SK-N-SH treated with all-trans-retinoic acid at 6 μM for 48 hours (cell line): ENCODE measurements at regions not wholly inside any gene's neighbourhood (a gene's known extent, or its start where the extent isn't known, plus 50 kb on each side); places are given as distances from the start of the nearest gene placed in this dataset.
"Not testable (repeated sequence)": the region's sequence is repeated elsewhere in the genome, so short reads cannot be mapped to it uniquely, and the experiment has no call there.

Source experiments
- ATAC-seq: fragments of 200-7000 bp; cut with Tn5 transposase; 3 replicates; pipeline ENCODE4 v1.9.1; 2020; ENCODE audit warnings: mild to moderate bottlenecking, moderate library complexity
- ARNTL ChIP-seq: fragments of 450-650 bp; formaldehyde crosslinking; IDR thresholded peaks from 2 replicates; pipeline ENCODE4 v1.5.0; 2020; ENCODE audit warnings: low read depth, mild to moderate bottlenecking, moderate library complexity, borderline replicate concordance
- CSDC2 ChIP-seq: fragments of 250-450 bp; sonication (Bioruptor Pico); IDR thresholded peaks from 2 replicates; pipeline ENCODE4 v1.5.0; 2020; ENCODE audit warnings: mild to moderate bottlenecking, moderate library complexity
- CSRNP3 ChIP-seq: fragments of 250-450 bp; sonication (Bioruptor Pico); IDR thresholded peaks from 2 replicates; pipeline ENCODE4 v1.5.1; 2021; ENCODE audit warnings: mild to moderate bottlenecking, moderate library complexity
- ESRRG ChIP-seq: fragments of 250-450 bp; sonication (Bioruptor Pico); IDR thresholded peaks from 2 replicates; pipeline ENCODE4 v1.6.1; 2021; ENCODE audit warnings: mild to moderate bottlenecking
- ISL1 ChIP-seq: fragments of 250-450 bp; sonication (Bioruptor Pico); IDR thresholded peaks from 2 replicates; pipeline ENCODE4 v2.1.2; 2022; ENCODE audit warnings: mild to moderate bottlenecking, moderate library complexity
- OSR1 ChIP-seq: fragments of 250-450 bp; sonication (Bioruptor Pico); IDR thresholded peaks from 2 replicates; pipeline ENCODE4 v1.8.0; 2022; ENCODE audit warnings: moderate library complexity, mild to moderate bottlenecking, inconsistent platforms
- PATZ1 ChIP-seq: fragments of 250-450 bp; sonication (Bioruptor Pico); IDR thresholded peaks from 2 replicates; pipeline ENCODE4 v1.8.0; 2020; ENCODE audit warnings: mild to moderate bottlenecking, moderate library complexity, borderline replicate concordance
- POU6F1 ChIP-seq: fragments of 250-450 bp; sonication (Bioruptor Pico); IDR thresholded peaks from 2 replicates; pipeline ENCODE4 v1.8.0; 2021; ENCODE audit warnings: low read depth, mild to moderate bottlenecking, moderate library complexity, borderline replicate concordance
- PPARA ChIP-seq: fragments of 250-450 bp; sonication (Bioruptor Pico); IDR thresholded peaks from 2 replicates; pipeline ENCODE4 v1.5.0; 2020; ENCODE audit warnings: mild to moderate bottlenecking, borderline replicate concordance
- RARB ChIP-seq: fragments of 250-450 bp; sonication (Bioruptor Pico); IDR thresholded peaks from 2 replicates; pipeline ENCODE4 v1.8.0; 2021; ENCODE audit warnings: mild to moderate bottlenecking, moderate library complexity
- SNAI2 ChIP-seq: fragments of 250-450 bp; sonication (Bioruptor Pico); IDR thresholded peaks from 2 replicates; pipeline ENCODE4 v1.5.0; 2020; ENCODE audit warnings: mild to moderate bottlenecking, moderate library complexity
- TCF4 ChIP-seq: fragments of 250-450 bp; sonication (Bioruptor Pico); IDR thresholded peaks from 2 replicates; pipeline ENCODE4 v1.8.0; 2021; ENCODE audit warnings: mild to moderate bottlenecking, moderate library complexity, borderline replicate concordance
- TOX ChIP-seq: fragments of 250-450 bp; sonication (Bioruptor Pico); IDR thresholded peaks from 2 replicates; pipeline ENCODE4 v1.8.0; 2021; ENCODE audit warnings: mild to moderate bottlenecking, moderate library complexity, borderline replicate concordance
- TSHZ2 ChIP-seq: fragments of 250-450 bp; sonication (Bioruptor Pico); IDR thresholded peaks from 2 replicates; pipeline ENCODE4 v1.5.0; 2020; ENCODE audit warnings: mild to moderate bottlenecking, moderate library complexity
- ZC3H10 ChIP-seq: fragments of 250-450 bp; sonication (Bioruptor Pico); IDR thresholded peaks from 2 replicates; pipeline ENCODE4 v1.5.1; 2021; ENCODE audit warnings: mild to moderate bottlenecking, moderate library complexity
- ZFP3 ChIP-seq: fragments of 250-450 bp; sonication (Bioruptor Pico); IDR thresholded peaks from 2 replicates; pipeline ENCODE4 v1.5.0; 2020; ENCODE audit warnings: mild to moderate bottlenecking, moderate library complexity
- ZFP30 ChIP-seq: fragments of 450-650 bp; formaldehyde crosslinking; IDR thresholded peaks from 2 replicates; pipeline ENCODE4 v1.5.0; 2022; ENCODE audit warnings: mild to moderate bottlenecking, moderate library complexity
- ZNF565 ChIP-seq: fragments of 450-650 bp; formaldehyde crosslinking; conservative IDR thresholded peaks from 2 replicates; pipeline ENCODE4 v1.5.0; 2020; ENCODE audit warnings: low read depth, mild to moderate bottlenecking, moderate library complexity
- ZNF70 ChIP-seq: fragments of 450-650 bp; formaldehyde crosslinking; IDR thresholded peaks from 2 replicates; pipeline ENCODE4 v1.5.0; 2020; ENCODE audit warnings: mild to moderate bottlenecking, moderate library complexity
- ZNF8 ChIP-seq: fragments of 450-650 bp; formaldehyde crosslinking; IDR thresholded peaks from 2 replicates; pipeline ENCODE4 v1.5.0; 2020; ENCODE audit warnings: mild to moderate bottlenecking, moderate library complexity
- TF ChIP-seq, protein P1 (sequence below): fragments of 250-450 bp; sonication (Bioruptor Pico); IDR thresholded peaks from 2 replicates; pipeline ENCODE4 v1.5.1; 2020; ENCODE audit warnings: low read depth, mild to moderate bottlenecking, moderate library complexity

- TF ChIP-seq ESRRG (CRISPR knock-in tag) (no peak), CSDC2 (CRISPR knock-in tag) (no peak), ZC3H10 (CRISPR knock-in tag) (no peak), TCF4 (CRISPR knock-in tag) (no peak), ZNF565 (no peak), TSHZ2 (CRISPR knock-in tag) (no peak), SNAI2 (CRISPR knock-in tag) (no peak), TOX (CRISPR knock-in tag) (no peak)
- no peak for ATAC-seq
Measured at GRCh38 chr12:90808568-90808967, 146.4 kb downstream of the CCER1 start.

DNA sequence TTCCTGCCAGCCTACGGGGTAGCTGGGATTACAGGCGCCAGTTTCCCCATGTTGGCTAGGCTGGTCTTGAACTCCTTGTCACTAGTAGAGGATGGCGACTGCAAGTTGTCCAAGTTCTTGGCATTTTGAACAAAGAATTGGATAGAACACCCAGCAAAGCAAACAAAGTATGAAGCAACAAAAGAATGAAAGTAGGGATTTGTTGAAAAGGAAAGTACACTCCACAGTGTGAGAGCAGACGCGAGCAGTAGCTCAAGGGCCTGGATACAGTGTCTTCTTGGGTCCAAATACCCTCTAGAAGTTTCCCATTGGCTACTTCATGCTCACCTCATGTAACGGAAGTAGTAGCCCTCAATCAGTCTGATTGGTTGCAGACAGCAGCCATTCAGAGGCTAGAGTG lies 152.2 kb downstream of the CCER1 start:
- no peak for TF ChIP-seq ZFP30 (CRISPR knock-in tag)
- no peak for TF ChIP-seq RARB (CRISPR knock-in tag)
- no peak for TF ChIP-seq ARNTL (CRISPR knock-in tag)

GRCh38 chr12:90801776-90802175 lies 153.2 kb downstream of the CCER1 start:
- TF ChIP-seq TSHZ2 (CRISPR knock-in tag) (no peak), TOX (CRISPR knock-in tag) (no peak), CSDC2 (CRISPR knock-in tag) (no peak), OSR1 (CRISPR knock-in tag) (no peak)
- TF ChIP-seq, protein P1, sequence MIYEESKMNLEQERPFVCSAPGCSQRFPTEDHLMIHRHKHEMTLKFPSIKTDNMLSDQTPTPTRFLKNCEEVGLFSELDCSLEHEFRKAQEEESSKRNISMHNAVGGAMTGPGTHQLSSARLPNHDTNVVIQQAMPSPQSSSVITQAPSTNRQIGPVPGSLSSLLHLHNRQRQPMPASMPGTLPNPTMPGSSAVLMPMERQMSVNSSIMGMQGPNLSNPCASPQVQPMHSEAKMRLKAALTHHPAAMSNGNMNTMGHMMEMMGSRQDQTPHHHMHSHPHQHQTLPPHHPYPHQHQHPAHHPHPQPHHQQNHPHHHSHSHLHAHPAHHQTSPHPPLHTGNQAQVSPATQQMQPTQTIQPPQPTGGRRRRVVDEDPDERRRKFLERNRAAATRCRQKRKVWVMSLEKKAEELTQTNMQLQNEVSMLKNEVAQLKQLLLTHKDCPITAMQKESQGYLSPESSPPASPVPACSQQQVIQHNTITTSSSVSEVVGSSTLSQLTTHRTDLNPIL (CRISPR knock-in tag), result no peak
- ATAC-seq, result peak; percentile 36; the same call in 1 of the 3 replicates

More for the DNA sequence above, 152.2 kb downstream of the CCER1 start:
- ATAC-seq, result no peak

GRCh38 chr12:90794212-90794611 lies 160.8 kb downstream of the CCER1 start:
- no peak for ATAC-seq
- TF ChIP-seq CSRNP3 (CRISPR knock-in tag) (no peak), ARNTL (CRISPR knock-in tag) (no peak), RARB (CRISPR knock-in tag) (no peak), CSDC2 (CRISPR knock-in tag) (no peak), ZNF70 (CRISPR knock-in tag) (no peak), PATZ1 (CRISPR knock-in tag) (no peak), ZFP3 (CRISPR knock-in tag) (no peak), POU6F1 (CRISPR knock-in tag) (no peak), TOX (CRISPR knock-in tag) (no peak), ESRRG (CRISPR knock-in tag) (no peak), ZNF8 (no peak), ISL1 (CRISPR knock-in tag) (no peak), PPARA (no peak)

GRCh38 chr12:90792718-90793117 lies 162.3 kb downstream of the CCER1 start:
- ATAC-seq, result not testable (repeated sequence)
